ENCODE measurements at regions not wholly inside any gene's neighbourhood (a gene's known extent, or its start where the extent isn't known, plus 50 kb on each side); places are given as distances from the start of the nearest gene placed in this dataset.
A peak's percentile ranks its signal among the peaks of the same experiment; 100 is the strongest.
"Not testable (repeated sequence)": the region's sequence is repeated elsewhere in the genome, so short reads cannot be mapped to it uniquely, and the experiment has no call there.

DNA sequence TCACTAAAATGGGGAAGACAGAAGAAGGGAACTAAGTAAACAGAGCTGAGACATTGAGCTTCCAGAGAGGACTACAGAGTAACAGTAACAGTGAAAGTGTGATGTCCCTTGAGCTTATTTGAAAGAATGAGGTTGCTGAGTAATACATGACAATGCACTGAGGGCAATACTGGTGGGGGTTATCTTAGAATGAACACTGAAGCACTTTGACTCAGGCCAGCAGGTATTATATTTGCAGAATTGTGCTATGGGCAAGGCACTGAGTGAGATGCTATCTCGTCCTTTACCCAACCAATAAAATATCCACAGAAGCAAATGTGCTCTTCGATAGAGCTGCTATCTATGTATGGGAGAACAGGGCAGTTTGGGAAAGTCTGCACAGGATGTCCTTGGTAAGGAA, 133.2 kb downstream of the DISP1 start:
- DNase-seq (ENCODE audit: low read depth): no peak

DNA sequence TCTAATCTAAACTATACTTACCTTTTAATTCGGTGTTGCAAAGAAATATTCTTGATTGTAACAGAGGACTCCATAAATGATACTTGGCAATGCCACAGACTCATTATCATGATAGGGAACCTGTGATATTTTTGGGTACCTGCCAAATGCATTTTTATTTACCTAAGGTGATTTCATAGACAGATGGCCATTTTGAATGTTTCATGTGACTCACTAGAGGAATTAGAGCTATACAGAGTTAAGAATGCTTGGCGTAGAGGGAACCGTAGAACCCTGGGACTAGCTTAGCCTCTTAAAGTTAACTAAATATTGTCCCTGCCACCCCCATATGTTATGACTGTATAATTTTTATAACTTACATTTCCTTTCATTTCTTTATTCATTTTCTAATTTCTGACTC, 136.1 kb downstream of the DISP1 start:
- DNase-seq (ENCODE audit: low read depth): no peak

DNA sequence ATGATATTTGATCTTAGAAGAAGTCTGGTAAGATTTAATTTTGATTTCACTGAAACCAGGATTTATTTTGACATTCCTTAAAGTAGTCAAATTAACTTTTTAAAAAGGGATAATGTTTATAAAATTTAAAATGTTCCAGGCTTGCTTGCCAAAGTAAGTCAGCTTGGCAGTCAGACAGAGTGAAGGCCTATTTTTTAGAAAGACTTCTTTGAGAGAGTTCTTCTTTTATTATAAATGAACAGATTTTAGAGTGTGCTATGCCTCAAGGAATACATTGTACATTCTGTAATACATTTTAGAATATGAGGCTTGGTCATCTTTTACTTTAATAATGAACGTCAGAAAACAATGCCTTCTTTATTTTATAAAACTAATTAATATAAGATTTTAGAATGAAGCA, 138.7 kb downstream of the DISP1 start:
- no peak for DNase-seq (ENCODE audit: low read depth)

DNA sequence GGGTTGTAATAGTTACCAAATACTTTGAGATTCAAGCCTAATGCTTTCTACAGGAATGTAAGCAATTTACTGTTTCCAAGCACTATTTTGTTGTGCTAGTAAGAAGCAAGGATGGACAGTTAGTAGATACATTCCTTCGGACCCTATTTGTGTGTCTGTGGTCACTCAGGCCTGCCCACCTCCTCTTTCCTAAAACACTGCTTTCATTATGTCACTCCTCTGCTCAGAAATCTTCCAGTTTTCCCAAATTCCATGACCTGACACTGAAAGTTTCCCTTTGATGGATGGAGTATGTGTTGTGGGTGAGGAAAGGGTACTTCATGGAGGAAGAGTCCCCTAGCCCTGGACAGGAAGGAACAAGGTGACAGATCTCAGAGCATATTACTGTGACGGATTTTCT, 141.1 kb downstream of the DISP1 start:
- DNase-seq (ENCODE audit: low read depth): no peak

DNA sequence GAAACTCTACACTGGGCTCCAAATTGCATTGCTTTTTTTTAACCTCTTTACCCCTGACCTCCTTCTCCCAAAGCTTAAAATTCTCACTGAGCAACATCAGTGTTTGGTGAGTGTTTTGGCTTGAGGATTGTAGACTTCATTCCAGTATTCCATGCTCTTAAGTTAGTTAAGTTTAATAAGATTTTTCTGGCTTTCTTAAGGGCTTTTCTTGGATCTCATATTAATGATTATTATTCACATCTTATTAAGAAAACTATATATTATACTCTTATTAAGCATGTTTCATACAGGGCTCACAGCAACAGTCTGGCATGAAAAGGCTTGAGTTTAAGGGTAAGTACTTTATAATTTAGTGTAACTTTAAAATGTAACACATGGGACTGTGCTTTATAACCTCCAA, 141.8 kb downstream of the DISP1 start:
- no peak for DNase-seq (ENCODE audit: low read depth)

DNA sequence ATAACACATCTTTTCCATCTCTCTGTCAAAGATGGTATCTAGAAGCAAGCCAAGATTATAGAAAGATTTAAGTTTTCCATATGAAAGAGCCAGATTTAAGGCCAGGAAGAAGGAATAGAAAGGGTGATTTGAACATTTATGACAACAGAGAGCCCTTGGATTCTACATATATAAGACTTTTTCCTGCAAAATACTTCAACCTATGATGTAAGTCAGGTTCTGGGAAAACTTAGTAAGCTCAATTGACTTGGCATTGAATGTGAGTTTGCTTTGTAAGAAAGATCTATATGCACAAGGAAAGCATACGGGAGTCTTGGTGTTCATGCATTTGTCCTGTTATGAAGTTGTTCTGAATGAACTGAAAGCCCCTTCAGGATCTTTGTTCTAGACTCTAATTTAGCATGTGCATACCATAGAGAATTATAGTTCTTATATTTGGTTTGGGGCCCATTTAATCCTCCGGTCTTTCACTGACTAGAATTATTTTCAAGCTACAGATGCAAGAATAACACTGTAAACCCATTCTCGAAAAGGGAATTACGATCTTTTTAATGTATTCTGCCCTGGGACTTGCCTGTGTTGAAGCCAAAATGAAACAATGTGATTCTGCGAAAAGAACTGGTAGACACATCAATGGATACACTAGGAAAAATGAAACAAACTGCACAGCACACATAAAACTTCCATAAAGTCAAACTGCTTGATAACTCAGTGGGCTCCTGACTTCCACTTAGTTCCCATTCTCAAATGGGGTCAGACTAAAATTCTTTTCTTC, 152.8 kb downstream of the DISP1 start:
- DNase-seq (ENCODE audit: low read depth): no peak

DNA sequence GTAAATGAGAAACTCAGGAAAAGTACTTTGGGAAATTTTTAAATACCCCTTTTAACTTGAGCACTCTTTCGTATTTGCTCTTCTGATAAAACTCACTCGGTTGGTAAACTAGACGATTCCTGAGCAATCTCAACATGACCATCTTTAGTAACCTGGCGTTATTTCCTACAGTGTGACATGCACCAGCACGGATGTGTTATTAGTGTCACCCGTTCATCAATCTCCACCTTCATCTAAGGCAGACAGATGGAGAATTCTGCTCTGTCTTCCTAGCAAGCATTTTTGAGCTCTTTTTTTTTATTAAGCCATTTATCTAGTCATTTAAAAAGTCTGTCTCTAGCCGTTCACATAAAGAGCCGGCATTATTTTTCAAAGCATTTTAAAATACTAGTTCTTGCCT, 155.2 kb downstream of the DISP1 start:
- DNase-seq (ENCODE audit: low read depth): no peak

DNA sequence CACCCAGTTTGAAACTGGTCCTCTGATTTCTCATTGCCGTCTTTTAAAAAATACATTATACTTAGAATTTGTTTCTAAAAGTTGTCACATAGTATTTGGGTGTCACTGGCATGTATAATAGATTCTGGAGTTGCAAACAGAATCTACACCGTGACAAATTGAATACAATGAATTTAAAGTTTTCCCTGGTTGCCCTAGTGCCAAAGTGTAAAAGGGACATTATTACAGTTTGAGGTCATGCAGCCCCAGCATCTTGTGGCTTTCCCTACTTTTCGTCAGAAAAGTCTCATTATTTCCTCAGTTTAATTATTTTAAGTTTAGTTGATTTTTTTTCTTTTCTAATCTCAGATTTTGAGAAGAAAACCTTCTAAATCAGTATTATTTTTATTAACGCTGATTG, 155.9 kb downstream of the DISP1 start:
- no peak for DNase-seq (ENCODE audit: low read depth)

DNA sequence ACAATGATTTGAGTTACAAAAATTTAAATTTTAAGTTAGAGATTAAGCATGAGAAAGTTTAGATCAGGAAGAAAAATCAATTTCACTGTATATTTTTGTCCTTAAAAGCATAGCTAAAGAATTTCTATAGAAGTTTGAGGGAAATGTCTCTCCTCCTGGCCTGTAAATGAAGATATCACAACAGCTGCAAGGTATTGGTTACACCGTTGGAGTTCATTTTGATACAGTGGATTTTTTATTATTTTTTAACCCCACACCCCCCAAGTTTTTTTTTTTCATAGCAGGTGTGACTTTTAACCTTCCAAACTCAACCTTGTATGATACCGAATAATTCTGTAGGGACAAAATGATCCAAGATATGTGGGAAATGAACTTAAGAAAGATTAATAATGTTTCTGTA, 156.3 kb downstream of the DISP1 start:
- DNase-seq (ENCODE audit: low read depth): no peak

DNA sequence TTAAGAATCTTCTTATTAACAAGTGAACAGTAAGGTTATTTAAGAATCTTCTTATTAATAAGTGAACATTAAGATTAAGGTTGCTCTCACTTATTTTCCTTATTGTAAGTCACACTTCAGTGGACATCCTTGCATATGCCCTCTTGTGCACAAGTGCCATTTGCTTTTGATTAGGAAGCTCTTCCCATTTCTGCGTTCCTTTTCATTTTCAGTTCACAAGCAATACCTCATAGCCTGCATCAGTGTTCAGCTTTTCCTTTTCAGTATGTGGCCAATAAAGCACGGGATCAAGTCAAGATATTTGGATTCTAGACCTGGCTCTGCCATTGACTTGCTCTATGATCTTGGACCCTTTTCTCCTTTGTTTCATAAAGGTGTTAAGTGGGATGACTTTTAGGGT, 158.7 kb downstream of the DISP1 start:
- no peak for DNase-seq (ENCODE audit: low read depth)

DNA sequence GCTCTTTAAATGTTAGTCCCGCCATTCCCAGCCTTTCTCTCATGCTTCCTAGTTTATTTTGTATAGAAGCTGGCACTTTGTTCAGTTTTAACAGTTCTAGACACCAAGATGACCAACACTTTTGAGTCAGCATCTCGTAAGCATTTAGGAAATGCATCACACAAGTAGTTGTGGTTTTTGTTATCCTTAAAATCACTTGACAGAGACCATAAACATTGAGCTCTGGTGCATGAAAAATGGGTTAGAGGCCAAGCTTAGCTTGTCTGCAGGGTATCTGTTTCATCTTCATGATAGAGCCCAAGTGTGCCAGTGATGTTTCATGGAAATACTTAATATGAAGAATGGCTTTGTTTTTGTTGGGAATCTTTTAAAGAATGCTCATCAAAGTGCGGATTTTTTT, 159.7 kb downstream of the DISP1 start:
- peak; percentile 93 for DNase-seq (ENCODE audit: low read depth)

DNA sequence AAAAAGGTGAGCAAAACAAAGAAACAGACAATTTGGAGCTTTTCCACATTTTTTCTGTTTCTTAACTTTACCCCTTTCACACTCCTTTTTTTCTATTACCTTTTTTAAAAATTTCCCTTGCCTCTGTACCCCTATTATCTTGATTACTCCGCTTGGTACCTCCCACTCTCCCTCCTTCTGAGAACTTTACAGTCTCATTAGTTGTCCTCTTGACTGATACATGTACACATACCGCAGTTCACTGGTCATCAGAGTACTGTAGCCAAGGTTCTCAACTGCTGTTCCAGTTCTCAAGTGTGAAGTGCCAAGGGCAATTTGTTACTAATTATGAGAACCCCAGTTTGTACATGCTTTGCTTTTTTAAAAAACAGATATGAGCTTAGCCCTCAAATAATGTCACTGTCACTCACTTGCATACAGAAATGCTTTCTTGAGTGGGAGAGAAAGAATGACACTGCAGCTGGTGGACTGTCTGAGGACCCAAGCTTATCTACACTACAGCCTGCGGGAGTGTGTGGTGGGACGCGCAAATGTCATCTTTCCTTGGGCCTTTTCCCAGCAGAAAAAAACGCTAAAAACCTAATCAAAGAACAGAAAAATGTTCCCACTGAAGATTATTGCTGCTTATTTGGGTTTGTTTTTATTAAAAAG, 160.8 kb downstream of the DISP1 start:
- no peak for DNase-seq (ENCODE audit: low read depth)

DNA sequence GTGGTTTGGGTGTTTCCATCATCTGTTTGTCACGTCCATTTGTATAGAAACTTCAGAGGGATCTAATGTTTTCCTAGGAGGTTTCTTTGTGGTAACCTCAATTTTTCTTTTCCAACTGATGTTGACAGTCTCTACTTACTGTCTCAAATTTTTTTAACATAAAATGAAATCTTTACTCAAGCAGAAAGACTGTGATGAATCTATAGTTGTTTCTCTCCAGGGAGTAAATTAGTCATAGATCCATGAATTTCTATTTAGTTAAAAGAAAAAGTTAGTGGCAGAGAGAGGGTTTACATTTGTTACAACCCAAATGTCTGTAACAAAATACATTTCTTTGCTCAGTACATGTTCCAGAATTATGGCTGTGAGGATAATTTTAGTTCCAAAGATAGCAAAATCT, 161.6 kb downstream of the DISP1 start:
- no peak for DNase-seq (ENCODE audit: low read depth)

DNA sequence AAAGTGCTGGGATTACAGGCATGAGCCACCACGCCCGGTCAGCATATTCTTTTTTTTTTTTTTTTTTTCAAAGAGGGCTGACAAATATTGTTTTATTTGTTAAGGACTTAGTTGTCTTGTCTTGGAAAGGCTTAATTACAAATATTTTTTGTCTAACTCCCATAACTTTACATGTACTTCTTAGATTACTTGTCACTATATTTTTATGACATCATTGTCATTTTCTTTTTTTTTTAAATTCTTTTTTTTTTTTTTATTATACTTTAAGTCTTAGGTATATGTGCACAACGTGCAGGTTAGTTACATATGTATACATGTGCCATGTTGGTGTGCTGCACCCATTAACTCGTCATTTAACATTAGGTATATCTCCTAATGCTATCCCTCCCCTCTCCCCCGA, 162.5 kb downstream of the DISP1 start:
- not testable (repeated sequence) for DNase-seq (ENCODE audit: low read depth)

DNA sequence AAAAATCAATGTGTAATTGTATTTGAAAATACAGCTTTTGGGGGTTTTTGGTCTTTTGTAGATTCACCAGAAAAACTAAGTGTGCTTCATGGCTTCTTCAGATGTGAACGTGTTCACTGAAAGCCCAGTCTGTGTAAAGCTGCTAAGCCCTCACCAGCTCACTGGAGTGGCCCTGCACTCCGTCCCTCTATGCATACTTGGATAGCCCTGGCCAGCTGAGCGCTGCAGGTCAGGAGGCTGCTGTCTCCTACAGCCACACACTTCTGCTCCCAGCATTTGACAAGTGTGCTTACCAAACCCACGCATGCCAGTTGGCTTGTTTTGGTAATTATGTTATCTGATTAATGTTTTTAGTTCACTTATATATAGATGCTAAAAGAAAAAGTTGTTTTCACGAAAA, 163.5 kb downstream of the TLR5 start:
- DNase-seq (ENCODE audit: low read depth): no peak

DNA sequence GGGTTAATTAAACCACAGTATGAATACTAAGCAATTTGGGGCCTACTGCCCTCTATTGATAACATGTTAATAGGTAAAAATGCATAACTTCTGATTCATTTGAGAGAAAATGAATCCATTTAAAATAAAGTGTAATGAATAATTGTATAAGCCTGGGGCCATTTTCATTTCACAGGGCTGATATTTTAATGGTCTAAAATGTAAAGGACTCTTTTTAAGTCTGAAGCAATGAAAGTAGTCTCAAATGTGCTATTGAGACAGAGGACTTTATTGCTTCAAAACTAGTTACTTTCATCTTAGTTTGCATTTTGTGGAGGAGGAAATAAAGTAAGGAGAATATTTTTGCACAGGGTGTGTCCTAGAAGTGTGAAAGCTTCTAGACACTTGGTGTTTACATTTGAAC, 155.4 kb downstream of the TLR5 start:
- no peak for DNase-seq (ENCODE audit: low read depth)

DNA sequence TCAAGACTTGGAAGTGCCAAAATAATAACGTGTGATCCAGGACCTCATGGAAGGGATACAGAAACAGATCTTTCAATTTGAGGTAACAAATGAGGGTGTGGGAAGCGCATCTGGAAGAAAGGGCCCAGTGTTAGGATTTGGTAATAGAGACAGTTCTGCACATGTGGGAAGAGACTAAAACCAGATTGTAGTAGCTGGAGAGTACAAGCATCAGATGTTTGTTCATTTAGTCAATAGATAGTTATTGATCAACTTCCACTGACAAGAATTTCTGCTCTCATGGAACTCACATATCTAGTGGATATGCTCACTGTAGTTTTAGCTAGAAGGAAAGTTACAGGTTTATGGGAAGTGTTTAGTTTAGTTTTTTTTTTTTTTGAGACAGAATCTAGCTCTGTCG, 153.6 kb downstream of the TLR5 start:
- DNase-seq (ENCODE audit: low read depth): no peak

DNA sequence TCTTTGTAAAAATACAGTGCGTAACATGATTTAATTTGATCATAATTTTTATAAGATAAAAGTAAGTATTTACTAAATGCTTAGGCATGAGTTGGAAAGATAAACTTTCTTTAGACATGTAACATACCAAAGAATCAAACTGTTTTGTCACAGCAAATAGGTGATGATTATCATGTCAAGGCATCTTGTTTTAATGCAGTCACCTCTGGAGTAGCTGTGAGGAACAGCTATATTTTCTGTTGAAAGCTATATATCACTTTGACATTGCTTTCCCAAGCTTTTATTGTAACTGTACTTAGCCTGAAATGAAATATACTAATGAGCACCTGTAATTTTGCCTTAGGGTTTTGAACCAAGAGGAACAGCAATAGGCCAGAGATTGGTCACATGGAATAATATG, 151.9 kb downstream of the TLR5 start:
- DNase-seq (ENCODE audit: low read depth): no peak

DNA sequence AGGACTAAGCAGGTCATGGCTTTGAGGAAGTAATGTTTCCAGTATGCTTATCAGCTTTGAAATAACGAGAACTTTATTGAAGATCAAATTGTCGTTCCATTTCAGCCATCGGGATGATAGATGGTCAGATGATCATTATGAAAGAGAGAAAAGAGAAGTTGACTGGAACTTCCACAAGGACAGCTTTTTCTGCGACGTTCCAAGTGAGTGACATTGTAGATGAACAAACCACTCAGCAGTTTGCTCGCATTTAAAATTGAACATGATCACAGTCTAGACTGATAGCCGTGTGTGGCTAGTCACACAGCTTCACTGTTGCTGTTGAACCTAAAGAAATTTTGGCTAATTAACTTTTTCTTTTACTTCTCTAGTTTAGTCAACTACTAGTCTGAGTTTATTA, 151.1 kb downstream of the TLR5 start:
- no peak for DNase-seq (ENCODE audit: low read depth)

DNA sequence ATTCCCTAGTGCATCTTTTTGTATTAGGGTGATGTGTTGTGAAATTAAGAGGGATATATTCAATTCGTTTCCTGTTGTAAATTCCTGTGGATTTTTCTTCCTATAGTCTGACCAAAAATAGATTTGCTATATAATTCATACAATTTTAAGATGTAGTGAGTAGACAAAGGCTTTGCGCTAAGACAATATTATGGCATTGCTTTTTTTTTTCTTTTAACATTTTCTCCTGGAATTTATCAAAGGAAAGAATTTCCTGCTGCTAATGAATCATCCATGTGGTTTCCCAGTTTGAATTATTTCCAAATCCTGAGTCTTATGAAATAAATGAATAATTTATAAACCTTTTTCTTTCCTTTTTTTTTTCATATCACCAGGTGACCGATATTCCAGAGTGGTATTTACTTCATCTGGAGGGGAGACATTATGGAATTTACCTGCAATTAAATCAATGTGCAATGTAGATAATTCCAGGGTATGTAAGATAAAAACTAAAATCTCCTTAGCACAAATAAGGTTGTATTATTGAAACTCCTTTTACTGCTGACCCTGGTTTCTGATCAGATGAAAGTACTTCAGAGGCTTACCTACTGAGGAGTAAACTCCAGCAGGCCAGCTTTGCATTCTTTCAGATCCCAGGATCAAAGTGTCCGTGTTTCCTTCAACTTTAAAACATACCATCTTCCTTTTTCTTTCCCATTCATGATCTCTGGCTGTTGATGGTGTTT, 148.4 kb downstream of the TLR5 start:
- peak; percentile 32 for DNase-seq (ENCODE audit: low read depth)

DNA sequence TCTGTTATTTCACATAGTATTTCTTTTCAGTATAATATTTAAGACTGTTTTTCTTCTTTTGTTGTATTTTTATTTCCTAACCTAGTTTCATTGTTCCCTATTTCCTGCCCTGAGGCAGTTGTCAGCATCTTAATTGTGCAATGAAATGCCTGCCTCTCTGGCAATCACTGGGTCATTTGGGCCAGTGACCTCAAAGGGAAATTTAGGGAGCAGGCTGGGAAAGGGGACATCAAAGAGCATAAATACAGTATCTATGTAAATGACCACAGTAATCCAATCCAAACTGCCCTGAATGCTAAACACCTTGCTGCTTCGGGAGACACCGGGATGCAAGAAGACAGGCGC, 147.8 kb downstream of the TLR5 start:
- DNase-seq (ENCODE audit: low read depth): no peak

DNA sequence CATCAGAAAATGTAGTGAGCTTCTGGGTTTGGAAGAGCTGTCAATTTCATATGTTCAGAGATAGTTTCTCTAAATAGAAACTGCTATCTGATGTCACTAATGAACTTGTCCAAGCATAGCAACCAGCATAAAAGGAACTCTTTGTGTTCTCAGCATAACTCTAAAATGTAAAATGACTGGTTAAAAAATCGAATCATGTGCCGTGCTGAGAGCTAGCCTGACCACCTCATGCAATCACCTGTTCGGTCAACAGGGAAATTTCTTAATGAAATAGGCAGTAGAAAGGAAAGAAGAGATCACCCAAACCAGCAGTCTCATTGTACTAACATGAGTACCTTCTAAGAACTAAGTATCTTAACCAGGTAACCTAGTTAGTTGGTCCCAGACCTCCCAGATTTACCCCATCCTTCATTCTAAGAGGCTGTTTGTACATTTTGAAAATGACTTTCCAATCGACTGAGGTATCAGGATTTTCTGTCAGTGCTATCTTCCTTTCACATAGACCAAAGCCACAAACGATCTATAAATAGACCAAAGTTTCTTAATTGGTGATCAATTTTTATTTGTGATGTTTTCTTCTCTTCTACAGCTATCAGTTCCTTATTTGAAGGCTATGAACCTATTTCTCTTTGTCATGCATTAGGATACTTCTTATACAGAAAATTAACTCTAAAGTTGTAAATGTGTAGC, 147.3 kb downstream of the TLR5 start:
- no peak for DNase-seq (ENCODE audit: low read depth)

All from GM04504 (cell line).